Skeletal muscle cell (primary cell): ENCODE measurements at regions not wholly inside any gene's neighbourhood (a gene's known extent, or its start where the extent isn't known, plus 50 kb on each side); places are given as distances from the start of the nearest gene placed in this dataset.
A peak's percentile ranks its signal among the peaks of the same experiment; 100 is the strongest.

Experiments
- DNase-seq: peaks from one replicate; pipeline ENCODE4 v3.0.0-alpha.2; 2010; ENCODE audit warnings: low read depth
- H3K4me3 ChIP-seq: 2 replicates; pipeline ENCODE4 v1.5.1; 2011; ENCODE audit warnings: low read depth, mild to moderate bottlenecking, control low read depth, low read length, moderate library complexity

GRCh38 chr18:68438983-68439382 lies 275.9 kb downstream of the TMX3 start:
- peak; percentile 71 for DNase-seq
- H3K4me3 ChIP-seq, result no peak overlapping the region

- no peak for DNase-seq
- H3K4me3 ChIP-seq, result no peak overlapping the region
Observed at GRCh38 chr18:68438536-68438935, 276.4 kb downstream of the TMX3 start.

GRCh38 chr18:68436485-68436884 lies 278.4 kb downstream of the TMX3 start:
- DNase-seq, result no peak
- H3K4me3 ChIP-seq, result no peak overlapping the region

- H3K4me3 ChIP-seq, result no peak overlapping the region
- DNase-seq, result no peak
Observed at GRCh38 chr18:68435581-68435980, 279.3 kb downstream of the TMX3 start.

- no peak overlapping the region for H3K4me3 ChIP-seq
- no peak for DNase-seq
Observed at GRCh38 chr18:68431922-68432198, 283.0 kb downstream of the TMX3 start.

- no peak for DNase-seq
- H3K4me3 ChIP-seq, result no peak overlapping the region
Observed at GRCh38 chr18:68431111-68431921, 283.6 kb downstream of the TMX3 start.

DNA sequence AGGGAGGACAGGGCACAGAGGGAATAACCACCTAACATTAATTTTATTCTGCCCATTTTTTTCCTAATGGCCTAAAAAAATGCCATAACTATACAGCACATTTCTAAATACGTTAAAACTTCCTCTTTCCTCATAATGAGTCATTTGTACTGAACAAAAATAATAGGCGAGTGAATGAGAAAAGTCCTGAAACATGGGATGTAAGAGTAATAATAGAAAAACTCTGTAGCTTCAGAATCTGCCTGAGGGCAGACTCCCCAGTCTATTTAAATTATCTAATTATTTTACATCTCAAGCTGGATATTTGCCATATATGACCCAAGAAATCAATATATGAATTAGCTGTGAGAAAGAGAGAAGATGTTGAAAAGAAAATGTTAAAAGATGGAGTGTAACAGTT lies 285.1 kb downstream of the TMX3 start:
- DNase-seq, result no peak
- H3K4me3 ChIP-seq, result no peak overlapping the region

DNA sequence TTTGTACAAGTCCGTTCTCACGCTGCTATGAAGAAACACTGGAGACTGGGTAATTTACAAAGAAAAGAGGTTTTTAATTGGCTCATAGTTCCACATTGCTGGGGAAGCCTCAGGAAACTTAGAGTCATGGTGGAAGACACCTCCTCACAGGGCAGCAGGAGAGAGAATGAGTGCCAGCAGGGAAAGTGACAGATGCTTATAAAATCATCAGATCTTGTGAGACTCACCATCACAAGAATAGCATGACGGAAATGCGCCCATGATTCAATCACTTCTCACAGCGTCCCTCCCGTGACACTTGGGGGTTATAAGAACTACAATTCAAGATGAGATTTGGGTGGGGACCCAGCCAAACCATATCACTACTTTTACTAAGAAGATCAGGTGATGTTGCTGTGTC lies 285.8 kb downstream of the TMX3 start:
- no peak for DNase-seq
- H3K4me3 ChIP-seq, result no peak overlapping the region

- no peak overlapping the region for H3K4me3 ChIP-seq
- DNase-seq, result no peak
Observed at GRCh38 chr18:68428661-68429060, 286.2 kb downstream of the TMX3 start.

- peak; percentile 84 for DNase-seq
- H3K4me3 ChIP-seq, result no peak overlapping the region
Observed at GRCh38 chr18:68427951-68428401, 286.9 kb downstream of the TMX3 start.

DNA sequence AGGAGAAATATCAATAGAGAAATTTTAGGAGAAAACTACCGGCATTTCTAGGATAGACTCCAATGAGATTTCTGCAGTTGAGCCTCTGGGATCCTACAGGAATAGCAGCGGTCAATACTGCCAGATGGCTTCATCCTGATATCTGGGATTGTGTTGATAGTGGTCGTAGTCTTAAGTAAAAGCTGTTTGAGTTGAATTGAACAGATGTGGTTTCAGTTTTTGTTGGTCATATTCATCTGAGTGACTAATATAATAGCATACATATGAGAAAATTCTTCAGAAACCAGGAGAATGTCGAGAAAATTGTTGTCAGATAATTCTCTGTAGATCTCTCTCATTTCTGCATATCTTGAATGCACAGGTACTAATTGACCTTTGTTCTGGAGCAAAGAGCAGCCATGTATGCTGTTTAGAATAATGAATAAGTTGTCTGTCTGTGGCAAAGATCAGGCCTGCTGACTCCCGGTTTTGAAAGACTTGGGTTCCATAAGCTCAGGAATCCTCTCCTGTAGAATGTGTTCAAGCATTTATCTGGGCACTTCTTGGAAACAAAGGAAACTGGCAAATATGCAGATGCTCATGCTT lies 288.1 kb downstream of the TMX3 start:
- no peak overlapping the region for H3K4me3 ChIP-seq
- no peak for DNase-seq

DNA sequence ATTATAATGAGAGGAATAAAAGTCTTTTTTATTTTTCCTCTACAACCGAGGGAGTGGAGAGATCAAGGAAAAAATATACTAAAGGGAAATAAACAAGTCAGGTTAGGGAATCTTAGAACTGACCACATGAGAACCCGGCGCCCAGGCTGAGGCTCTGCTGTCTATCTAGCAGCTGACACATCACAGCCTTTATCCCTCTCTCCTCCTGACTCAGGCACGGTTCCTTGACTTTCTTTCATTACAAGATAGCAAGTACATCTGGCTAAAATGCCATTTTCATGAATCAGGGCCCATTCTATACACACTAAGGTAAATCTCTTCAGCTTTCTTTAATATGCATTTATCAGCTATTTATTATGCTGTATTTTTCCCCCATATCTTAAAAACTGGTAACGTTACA lies 296.0 kb downstream of the TMX3 start:
- DNase-seq, result no peak
- H3K4me3 ChIP-seq, result no peak overlapping the region

DNA sequence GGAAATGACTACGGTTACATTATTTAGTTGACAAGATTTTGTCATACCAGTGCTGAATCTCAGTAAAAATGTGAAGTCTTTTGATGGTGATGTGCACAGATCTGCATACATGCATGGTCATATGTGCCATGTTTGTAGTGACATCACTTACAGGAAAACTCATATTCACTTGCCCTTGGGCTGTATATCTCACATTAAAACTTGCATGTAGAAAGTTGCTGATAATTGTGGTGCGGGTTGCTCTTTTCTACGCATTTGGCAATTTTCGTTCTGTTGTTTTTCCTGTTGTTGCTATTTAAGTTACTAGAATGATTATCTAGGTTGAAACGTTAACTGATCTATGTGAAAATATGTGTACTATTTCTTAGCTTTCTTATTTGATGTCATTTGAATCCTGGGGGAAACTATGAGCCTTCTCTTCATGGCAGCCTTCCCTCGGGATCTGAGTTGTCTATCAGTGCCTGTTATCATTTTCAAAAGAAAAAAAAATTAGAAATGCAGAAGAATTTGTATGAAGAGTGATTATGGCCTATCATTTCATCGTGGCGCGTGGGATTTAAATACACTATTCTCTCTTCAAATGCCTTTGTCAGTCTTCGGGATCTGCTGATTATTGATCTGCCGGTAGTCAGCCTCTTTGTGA lies 296.6 kb downstream of the TMX3 start:
- H3K4me3 ChIP-seq, result no peak overlapping the region
- DNase-seq, result no peak

DNA sequence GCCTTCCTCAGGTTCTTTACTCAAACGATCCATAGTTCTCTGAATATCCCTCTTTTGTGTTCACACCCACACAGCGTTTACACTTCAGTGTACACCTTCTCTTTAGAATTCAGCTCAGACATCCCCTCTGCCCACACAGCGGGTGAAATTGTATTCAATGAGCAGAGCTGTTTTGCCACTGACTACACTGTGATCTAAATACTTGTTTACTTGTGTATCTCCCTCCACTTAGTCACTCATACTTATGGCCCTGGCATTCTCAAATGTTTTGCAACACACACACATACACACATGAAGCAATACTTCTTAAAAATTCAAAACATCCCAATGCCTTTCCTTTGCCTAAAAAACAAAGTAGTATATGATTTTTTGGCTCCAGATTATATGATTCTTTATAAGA lies 297.1 kb downstream of the TMX3 start:
- H3K4me3 ChIP-seq, result no peak overlapping the region
- no peak for DNase-seq

GRCh38 chr18:68417166-68417799 lies 297.6 kb downstream of the TMX3 start:
- DNase-seq, result no peak
- H3K4me3 ChIP-seq, result no peak overlapping the region

DNA sequence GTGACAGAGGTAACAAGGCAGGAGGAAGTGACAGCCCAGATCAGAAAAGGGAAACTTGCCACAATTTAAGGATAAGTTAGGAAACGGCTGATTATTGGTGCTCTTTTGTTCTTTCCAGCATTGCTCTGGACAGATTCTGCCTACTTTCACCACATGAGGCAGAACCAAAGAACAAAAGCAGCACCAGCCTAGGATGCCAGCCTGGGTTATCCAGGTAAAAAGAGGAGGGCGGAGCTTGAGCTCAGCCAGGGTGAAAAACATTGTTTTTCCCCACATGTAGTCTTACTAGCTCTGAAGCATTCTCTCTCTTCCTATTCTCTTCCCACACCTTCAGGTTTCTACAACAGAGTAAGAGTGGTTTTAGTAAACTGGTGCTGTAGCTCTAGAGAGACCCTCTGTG lies 300.5 kb downstream of the TMX3 start:
- DNase-seq, result no peak

GRCh38 chr18:68409576-68409975 lies 305.3 kb downstream of the TMX3 start:
- H3K4me3 ChIP-seq, result no peak overlapping the region
- no peak for DNase-seq

More for the DNA sequence above, 300.5 kb downstream of the TMX3 start:
- no peak overlapping the region for H3K4me3 ChIP-seq

DNA sequence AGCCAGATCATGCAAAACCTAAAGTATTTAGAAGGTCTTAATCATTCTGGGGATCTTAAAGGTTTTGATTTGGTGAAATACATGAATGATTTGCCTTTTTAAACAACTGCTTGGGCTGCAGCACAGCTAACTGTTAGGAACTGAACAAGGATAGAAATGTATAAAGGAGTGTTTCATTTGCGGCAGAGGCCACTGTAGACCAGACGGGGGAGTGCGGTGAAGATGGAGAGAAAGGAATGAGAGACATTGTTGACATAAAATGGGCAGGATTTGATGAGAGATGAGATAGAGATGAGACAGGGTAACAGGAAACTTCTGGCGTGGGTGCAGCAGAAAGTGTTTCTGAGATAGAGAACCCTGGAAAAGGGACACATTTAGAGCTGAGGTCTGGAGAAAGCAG lies 308.1 kb downstream of the TMX3 start:
- no peak overlapping the region for H3K4me3 ChIP-seq
- no peak for DNase-seq

GRCh38 chr18:68402784-68403183 lies 312.1 kb downstream of the TMX3 start:
- H3K4me3 ChIP-seq, result no peak overlapping the region
- no peak for DNase-seq

- DNase-seq, result no peak
- H3K4me3 ChIP-seq, result no peak overlapping the region
Observed at GRCh38 chr18:68400889-68401288, 314.0 kb downstream of the TMX3 start.
